AG09319 (cell line): ENCODE measurements at regions not wholly inside any gene's neighbourhood (a gene's known extent, or its start where the extent isn't known, plus 50 kb on each side); places are given as distances from the start of the nearest gene placed in this dataset.

ENCODE experiments used
- DNase-seq: peaks from one replicate; pipeline ENCODE4 v3.0.0-alpha.2; 2010; ENCODE audit warnings: low read depth; ENCODE audit errors: extremely low read depth
- TF ChIP-seq, protein P1 (sequence below): IDR thresholded peaks from 2 replicates; pipeline ENCODE4 v1.5.1; 2011; ENCODE audit warnings: low read depth, mild to moderate bottlenecking, inconsistent platforms, low read length, moderate library complexity

GRCh38 chr2:240329116-240329665, 106.3 kb upstream of the GPC1 start:
- DNase-seq = no peak
- TF ChIP-seq, protein P1, sequence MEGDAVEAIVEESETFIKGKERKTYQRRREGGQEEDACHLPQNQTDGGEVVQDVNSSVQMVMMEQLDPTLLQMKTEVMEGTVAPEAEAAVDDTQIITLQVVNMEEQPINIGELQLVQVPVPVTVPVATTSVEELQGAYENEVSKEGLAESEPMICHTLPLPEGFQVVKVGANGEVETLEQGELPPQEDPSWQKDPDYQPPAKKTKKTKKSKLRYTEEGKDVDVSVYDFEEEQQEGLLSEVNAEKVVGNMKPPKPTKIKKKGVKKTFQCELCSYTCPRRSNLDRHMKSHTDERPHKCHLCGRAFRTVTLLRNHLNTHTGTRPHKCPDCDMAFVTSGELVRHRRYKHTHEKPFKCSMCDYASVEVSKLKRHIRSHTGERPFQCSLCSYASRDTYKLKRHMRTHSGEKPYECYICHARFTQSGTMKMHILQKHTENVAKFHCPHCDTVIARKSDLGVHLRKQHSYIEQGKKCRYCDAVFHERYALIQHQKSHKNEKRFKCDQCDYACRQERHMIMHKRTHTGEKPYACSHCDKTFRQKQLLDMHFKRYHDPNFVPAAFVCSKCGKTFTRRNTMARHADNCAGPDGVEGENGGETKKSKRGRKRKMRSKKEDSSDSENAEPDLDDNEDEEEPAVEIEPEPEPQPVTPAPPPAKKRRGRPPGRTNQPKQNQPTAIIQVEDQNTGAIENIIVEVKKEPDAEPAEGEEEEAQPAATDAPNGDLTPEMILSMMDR = no peak

DNA sequence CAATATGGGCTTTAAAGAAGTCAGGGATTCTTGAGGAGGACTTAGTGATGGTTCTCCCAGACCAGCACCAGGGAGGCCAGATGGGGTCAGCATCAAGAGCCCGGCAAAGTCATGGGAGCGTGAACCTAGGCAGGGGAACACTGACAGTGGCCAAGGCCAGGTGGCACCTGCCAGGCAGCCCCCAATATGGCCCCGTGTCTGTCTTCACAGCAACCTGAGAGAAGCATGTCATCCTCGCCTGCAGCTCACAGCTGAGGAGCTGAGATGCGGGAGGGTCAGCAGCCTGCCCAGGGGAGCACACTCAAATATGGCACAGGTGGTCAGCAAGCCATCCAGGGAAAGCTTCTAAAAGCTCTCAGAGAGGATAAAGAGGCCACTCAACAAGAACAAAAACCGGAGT, 105.7 kb upstream of the GPC1 start:
- no peak for DNase-seq
- TF ChIP-seq, protein P1 = no peak

DNA sequence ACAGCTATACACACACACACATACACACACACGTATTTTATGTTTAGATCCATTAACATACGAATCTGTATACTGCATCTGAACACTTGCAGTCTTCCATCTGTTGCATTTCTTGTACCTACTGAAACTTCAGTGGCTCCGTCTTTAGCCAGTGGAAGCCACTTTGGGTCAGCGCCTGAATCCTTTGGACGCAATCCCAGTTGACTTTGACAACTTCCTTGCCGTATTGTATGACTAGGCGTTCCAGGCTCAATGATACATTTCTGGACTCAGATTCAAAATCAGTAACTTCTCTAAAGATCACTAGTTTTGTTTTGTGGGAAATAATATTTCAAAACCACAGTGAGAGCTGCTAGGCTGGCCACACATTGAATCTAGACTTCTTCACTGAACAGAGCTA, 101.5 kb upstream of the GPC1 start:
- TF ChIP-seq, protein P1 = no peak
- no peak for DNase-seq

- DNase-seq = no peak
- TF ChIP-seq, protein P1 = no peak
Observed at GRCh38 chr2:240335061-240335460, 100.4 kb upstream of the GPC1 start.

- TF ChIP-seq, protein P1 = no peak
- no peak for DNase-seq
Observed at GRCh38 chr2:240336820-240337427, 98.5 kb upstream of the GPC1 start.

- TF ChIP-seq, protein P1 = no peak
- no peak for DNase-seq
Observed at GRCh38 chr2:240338274-240338673, 97.2 kb upstream of the GPC1 start.

DNA sequence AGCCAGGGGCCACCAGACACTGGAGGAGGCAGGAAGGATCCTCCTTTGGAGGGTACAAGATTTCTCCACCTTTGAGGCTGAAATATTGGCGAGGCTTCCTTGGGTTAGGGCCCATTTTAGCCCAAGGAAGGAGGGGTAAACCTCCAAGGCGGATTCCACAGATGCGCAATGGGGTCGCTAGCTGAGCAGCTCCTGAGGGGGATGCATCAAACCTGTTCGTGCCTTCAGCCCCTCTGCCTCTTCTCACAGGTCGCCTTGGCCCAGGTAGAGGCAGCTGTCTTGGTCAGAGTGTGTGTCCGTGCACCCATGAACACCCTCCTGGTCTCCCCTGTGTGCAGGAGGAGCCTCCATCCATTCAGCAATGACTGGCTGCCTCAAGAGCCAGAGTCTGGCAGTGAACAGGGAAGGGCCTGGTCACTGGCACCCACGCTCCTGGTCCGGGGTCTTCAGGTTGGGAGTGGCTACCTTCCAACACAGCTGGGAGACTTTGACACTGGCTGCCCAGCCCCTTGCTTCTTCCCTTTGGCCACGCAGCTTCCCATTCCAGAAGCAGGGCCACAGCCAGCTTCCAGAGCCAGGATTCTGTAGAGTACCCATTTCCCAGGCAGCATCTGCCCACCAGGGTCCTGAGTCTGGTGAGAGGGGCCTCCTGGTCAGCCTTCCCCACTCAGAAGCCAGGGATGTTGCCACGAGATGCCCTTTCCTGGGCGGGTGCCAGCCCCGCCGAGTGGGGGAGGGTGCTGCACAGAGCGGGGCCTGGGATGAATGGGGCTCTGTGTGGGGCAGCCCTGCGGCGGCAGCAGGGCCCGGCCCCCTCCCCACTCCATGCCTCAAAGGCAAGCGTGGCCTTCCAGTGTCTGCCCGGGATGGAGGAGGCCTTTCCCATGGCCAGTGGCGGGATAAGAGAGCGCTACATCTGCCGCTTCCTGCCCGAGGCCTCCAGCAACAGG, 95.8 kb upstream of the GPC1 start:
- no peak for DNase-seq
- TF ChIP-seq, protein P1 = no peak
